ENCODE measurements at regions not wholly inside any gene's neighbourhood (a gene's known extent, or its start where the extent isn't known, plus 50 kb on each side); places are given as distances from the start of the nearest gene placed in this dataset.

DNA sequence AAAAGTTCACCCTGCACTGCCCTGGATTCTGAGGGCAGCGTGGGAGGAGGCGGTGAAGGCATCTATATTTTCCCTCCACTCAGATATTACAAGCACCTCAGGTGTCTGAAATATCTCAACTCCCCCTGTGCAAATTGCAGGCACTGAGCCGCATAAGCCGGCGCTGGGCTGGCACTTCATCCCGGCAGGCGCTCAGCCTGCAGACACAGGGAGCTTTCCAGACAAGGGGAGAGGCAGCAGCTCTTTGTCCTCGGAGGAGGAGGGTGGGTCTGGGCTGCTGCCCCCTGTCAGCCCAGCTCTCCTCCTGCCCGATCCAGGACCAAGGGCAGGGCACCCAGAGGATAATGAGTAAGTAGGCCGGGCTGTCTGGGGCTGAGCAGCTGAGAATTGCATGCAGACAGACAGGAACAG lies 189.3 kb upstream of the MYT1L start:
- Histone ChIP-seq H3K36me3 (ENCODE audit: low read depth) (no peaks in the 10 kb centered on the region), H3K9me3 (ENCODE audit: severe bottlenecking) (peaks cover 3% of the 10 kb centered on the region), H3K27me3 (ENCODE audit: insufficient read depth, poor library complexity, severe bottlenecking) (no peaks in the 10 kb centered on the region), H3K27ac (ENCODE audit: poor library complexity, severe bottlenecking) (no peak overlapping the region), H3K4me1 (ENCODE audit: insufficient read depth, poor library complexity, severe bottlenecking) (no peaks in the 10 kb centered on the region), H3K4me3 (ENCODE audit: severe bottlenecking) (no peak overlapping the region)
- ATAC-seq (ENCODE audit: low read depth), result no peak
- no peak for DNase-seq (ENCODE audit: low spot score)
- TF ChIP-seq, protein P1, sequence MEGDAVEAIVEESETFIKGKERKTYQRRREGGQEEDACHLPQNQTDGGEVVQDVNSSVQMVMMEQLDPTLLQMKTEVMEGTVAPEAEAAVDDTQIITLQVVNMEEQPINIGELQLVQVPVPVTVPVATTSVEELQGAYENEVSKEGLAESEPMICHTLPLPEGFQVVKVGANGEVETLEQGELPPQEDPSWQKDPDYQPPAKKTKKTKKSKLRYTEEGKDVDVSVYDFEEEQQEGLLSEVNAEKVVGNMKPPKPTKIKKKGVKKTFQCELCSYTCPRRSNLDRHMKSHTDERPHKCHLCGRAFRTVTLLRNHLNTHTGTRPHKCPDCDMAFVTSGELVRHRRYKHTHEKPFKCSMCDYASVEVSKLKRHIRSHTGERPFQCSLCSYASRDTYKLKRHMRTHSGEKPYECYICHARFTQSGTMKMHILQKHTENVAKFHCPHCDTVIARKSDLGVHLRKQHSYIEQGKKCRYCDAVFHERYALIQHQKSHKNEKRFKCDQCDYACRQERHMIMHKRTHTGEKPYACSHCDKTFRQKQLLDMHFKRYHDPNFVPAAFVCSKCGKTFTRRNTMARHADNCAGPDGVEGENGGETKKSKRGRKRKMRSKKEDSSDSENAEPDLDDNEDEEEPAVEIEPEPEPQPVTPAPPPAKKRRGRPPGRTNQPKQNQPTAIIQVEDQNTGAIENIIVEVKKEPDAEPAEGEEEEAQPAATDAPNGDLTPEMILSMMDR (IDR thresholded peaks at IDR 0.05; ENCODE audit: poor library complexity, severe bottlenecking), result no peak

DNA sequence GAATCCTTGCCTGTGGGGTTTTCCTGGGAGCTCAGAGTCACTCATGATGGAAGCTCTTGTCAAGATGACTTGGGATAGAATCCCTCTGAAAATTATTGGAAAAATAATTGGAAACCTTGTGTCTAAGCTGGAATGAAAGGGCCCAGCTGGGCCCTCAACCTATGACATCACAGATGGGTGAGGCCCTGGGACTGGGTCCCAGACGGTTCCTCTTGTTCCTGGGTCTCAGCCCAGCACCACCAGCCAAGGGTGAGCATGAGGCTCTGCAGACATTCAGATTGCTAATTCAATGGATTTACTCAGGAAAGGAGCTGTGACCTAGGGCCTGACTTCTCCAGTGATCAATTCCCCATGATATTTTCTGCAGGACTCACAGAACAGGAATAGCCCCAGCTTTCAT lies 188.3 kb upstream of the MYT1L start:
- H3K9me3 ChIP-seq (ENCODE audit: severe bottlenecking), result peaks cover 3% of the 10 kb centered on the region
- H3K4me3 ChIP-seq (ENCODE audit: severe bottlenecking), result no peak overlapping the region
- no peaks in the 10 kb centered on the region for H3K27me3 ChIP-seq (ENCODE audit: insufficient read depth, poor library complexity, severe bottlenecking)
- ATAC-seq (ENCODE audit: low read depth), result no peak
- no peak for DNase-seq (ENCODE audit: low spot score)
- no peaks in the 10 kb centered on the region for H3K36me3 ChIP-seq (ENCODE audit: low read depth)
- no peak overlapping the region for H3K27ac ChIP-seq (ENCODE audit: poor library complexity, severe bottlenecking)
- TF ChIP-seq, protein P1 (IDR thresholded peaks at IDR 0.05; ENCODE audit: poor library complexity, severe bottlenecking), result no peak
- H3K4me1 ChIP-seq (ENCODE audit: insufficient read depth, poor library complexity, severe bottlenecking), result no peaks in the 10 kb centered on the region

DNA sequence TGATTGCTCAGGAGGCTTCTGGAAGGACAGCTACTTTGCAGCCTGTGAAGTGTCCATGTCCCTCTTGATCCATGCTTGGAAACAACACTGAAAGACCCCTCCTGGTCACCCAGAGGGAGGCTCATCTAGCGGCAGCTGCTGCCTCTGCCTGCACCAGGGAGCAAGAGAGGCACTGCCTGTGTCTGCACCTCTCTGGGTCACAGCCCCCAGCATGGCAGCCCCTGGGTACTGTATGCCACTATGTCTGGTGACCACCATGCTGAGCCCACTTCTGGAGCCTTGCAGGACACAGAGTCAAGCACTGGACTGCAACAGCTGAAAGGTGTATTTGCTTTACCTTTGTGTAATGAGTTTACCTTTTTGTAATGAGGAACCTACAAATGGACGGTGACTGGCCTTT lies 186.3 kb upstream of the MYT1L start:
- ATAC-seq (ENCODE audit: low read depth) (no peak), DNase-seq (ENCODE audit: low spot score) (no peak)

DNA sequence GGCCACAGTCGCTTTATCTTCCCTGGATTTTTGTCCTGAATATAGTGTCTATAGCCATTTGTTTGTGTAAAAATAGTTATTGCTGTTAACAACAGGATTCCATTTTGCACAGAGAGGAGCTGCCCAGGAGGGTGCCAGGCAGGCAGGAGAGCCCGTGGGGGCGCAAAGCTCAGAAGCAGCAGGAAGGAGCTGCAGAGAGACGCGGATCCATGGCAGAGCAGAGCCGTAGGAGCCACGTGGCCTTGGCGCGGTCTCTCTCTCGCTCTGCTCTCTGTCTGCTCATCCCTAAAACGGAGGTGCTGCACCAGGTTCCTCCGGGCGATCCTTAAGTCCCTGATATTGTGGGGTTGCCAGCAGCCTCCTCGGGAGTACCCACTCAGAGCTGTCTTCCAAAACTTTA lies 185.3 kb upstream of the MYT1L start:
- DNase-seq (ENCODE audit: low spot score) (no peak), ATAC-seq (ENCODE audit: low read depth) (no peak)
- Histone ChIP-seq H3K9me3 (ENCODE audit: severe bottlenecking) (no peaks in the 10 kb centered on the region), H3K27me3 (ENCODE audit: insufficient read depth, poor library complexity, severe bottlenecking) (no peaks in the 10 kb centered on the region), H3K4me3 (ENCODE audit: severe bottlenecking) (no peak overlapping the region), H3K36me3 (ENCODE audit: low read depth) (no peaks in the 10 kb centered on the region), H3K4me1 (ENCODE audit: insufficient read depth, poor library complexity, severe bottlenecking) (no peaks in the 10 kb centered on the region), H3K27ac (ENCODE audit: poor library complexity, severe bottlenecking) (no peak overlapping the region)
- TF ChIP-seq, protein P1 (IDR thresholded peaks at IDR 0.05; ENCODE audit: poor library complexity, severe bottlenecking), result no peak

More for the DNA sequence above, 186.3 kb upstream of the MYT1L start:
- Histone ChIP-seq H3K9me3 (ENCODE audit: severe bottlenecking) (no peaks in the 10 kb centered on the region), H3K27me3 (ENCODE audit: insufficient read depth, poor library complexity, severe bottlenecking) (no peaks in the 10 kb centered on the region), H3K27ac (ENCODE audit: poor library complexity, severe bottlenecking) (no peak overlapping the region), H3K4me1 (ENCODE audit: insufficient read depth, poor library complexity, severe bottlenecking) (no peaks in the 10 kb centered on the region), H3K4me3 (ENCODE audit: severe bottlenecking) (no peak overlapping the region), H3K36me3 (ENCODE audit: low read depth) (no peaks in the 10 kb centered on the region)
- TF ChIP-seq, protein P1 (IDR thresholded peaks at IDR 0.05; ENCODE audit: poor library complexity, severe bottlenecking), result no peak

DNA sequence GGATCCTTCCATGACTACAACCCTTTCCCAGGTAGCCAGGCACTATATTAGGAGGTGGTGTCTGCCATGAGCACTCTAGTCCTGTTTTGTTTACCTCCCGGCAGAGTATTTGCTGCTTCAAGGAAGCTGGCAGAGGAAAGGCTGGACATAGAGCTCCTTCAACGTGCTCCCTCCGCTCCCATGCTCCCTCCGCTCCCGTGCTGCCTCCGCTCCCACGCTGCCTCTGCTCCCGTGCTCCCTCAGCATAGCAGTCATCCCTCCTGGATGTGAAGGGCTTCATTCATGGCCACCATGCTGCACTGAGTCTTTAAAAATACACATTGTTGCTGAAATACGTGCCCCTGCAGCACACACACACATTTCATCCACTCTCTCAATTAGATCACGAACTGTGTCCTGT lies 181.9 kb upstream of the MYT1L start:
- no peaks in the 10 kb centered on the region for H3K9me3 ChIP-seq (ENCODE audit: severe bottlenecking)
- no peak for DNase-seq (ENCODE audit: low spot score)
- H3K27ac ChIP-seq (ENCODE audit: poor library complexity, severe bottlenecking), result no peak overlapping the region
- H3K36me3 ChIP-seq (ENCODE audit: low read depth), result no peaks in the 10 kb centered on the region
- H3K4me1 ChIP-seq (ENCODE audit: insufficient read depth, poor library complexity, severe bottlenecking), result no peaks in the 10 kb centered on the region
- H3K4me3 ChIP-seq (ENCODE audit: severe bottlenecking), result no peak overlapping the region
- no peaks in the 10 kb centered on the region for H3K27me3 ChIP-seq (ENCODE audit: insufficient read depth, poor library complexity, severe bottlenecking)
- TF ChIP-seq, protein P1 (IDR thresholded peaks at IDR 0.05; ENCODE audit: poor library complexity, severe bottlenecking), result no peak
- no peak for ATAC-seq (ENCODE audit: low read depth)

Measured in RWPE2 (cell line).